Endothelial cell of umbilical vein (primary cell): ENCODE measurements at regions not wholly inside any gene's neighbourhood (a gene's known extent, or its start where the extent isn't known, plus 50 kb on each side); places are given as distances from the start of the nearest gene placed in this dataset. TPM values are rescaled to one million over a fixed set of nuclear protein-coding genes. Genes with fewer than 3 reads are reported as not detected.
"Not testable (repeated sequence)": the region's sequence is repeated elsewhere in the genome, so short reads cannot be mapped to it uniquely, and the experiment has no call there.

ENCODE experiments used
- BruUV-seq: library from RNA; stranded (reverse); fragments of 400-500 nt; replicated peaks from 2 replicates; lab custom pipeline; 2021; lab: Mats Ljungman, UMichigan
- CTCF ChIA-PET: fragments of 300-600, 350-600 bp; sonication (Branson Sonifier 250); formaldehyde crosslinking; loops from one replicate; lab custom pipeline; 2021; ENCODE audit warnings: antibody characterized with exemption, inconsistent platforms; lab: Charles Lee
- POLR2A ChIA-PET: fragments of 300-600, 350-600 bp; sonication (Branson Sonifier 250); formaldehyde crosslinking; loops from one replicate; lab custom pipeline; 2021; ENCODE audit warnings: antibody characterized with exemption, inconsistent platforms; lab: Charles Lee
- DNase-seq: peaks from one replicate; pipeline ENCODE4 v3.0.0-alpha.2; 2011; ENCODE audit warnings: low read depth, low spot score
- FAIRE-seq: peaks from 2 replicates; lab custom pipeline; 2011; peaks lifted over from hg19 to GRCh38; lab: Jason Lieb, UNC
- H2AFZ ChIP-seq: 2 replicates; pipeline ENCODE4 v1.6.0; 2012; ENCODE audit warnings: low read depth, low read length, control low read depth, inconsistent platforms
- H3K27ac ChIP-seq: 2 replicates; pipeline ENCODE4 v1.5.1; 2011; ENCODE audit warnings: low read depth, mild to moderate bottlenecking, control low read depth, low read length, moderate library complexity; ENCODE audit not compliant: insufficient read depth
- H3K27me3 ChIP-seq, 2 experiments: 2 replicates each; pipeline versions ENCODE4 v1.6.0 to v1.6.1; 2011; ENCODE audit warnings: low read length in 2 of 2, mixed read lengths in 1 of 2; ENCODE audit not compliant: control insufficient read depth in 2 of 2, insufficient read depth in 2 of 2
- H3K36me3 ChIP-seq, 2 experiments: 2 replicates in 1 of 2; 3 replicates in 1 of 2; pipeline ENCODE4 v1.5.1; 2011; ENCODE audit warnings: low read length in 2 of 2, mild to moderate bottlenecking in 1 of 2, moderate library complexity in 1 of 2; ENCODE audit not compliant: control insufficient read depth in 2 of 2, insufficient read depth in 2 of 2; ENCODE audit errors: extremely low read depth in 1 of 2
- H3K4me1 ChIP-seq: 3 replicates; pipeline ENCODE4 v1.5.1; 2011; ENCODE audit warnings: mild to moderate bottlenecking, low read length; ENCODE audit not compliant: control insufficient read depth, insufficient read depth; ENCODE audit errors: extremely low read depth
- H3K4me2 ChIP-seq: 2 replicates; pipeline ENCODE4 v1.6.1; 2011; ENCODE audit warnings: low read length, control low read depth, mixed read lengths; ENCODE audit not compliant: insufficient read depth
- H3K4me3 ChIP-seq, 3 experiments: fragments of 200-600 bp in 1 of 3; sonication (generic), shearing (Covaris generic) in 1 of 3; replicated peaks in 1 of 3; 2 replicates each; pipeline ENCODE4 v1.5.1; 2011 to 2016; ENCODE audit warnings: control low read depth in 3 of 3, low read length in 3 of 3, mild to moderate bottlenecking in 2 of 3, inconsistent platforms in 1 of 3, low read depth in 1 of 3, moderate library complexity in 1 of 3; ENCODE audit not compliant: insufficient read depth in 1 of 3
- H3K79me2 ChIP-seq: 2 replicates; pipeline ENCODE4 v1.6.0; 2012; ENCODE audit warnings: low read length, inconsistent platforms; ENCODE audit not compliant: control insufficient read depth, insufficient read depth
- H3K9ac ChIP-seq: replicated peaks from 2 replicates; pipeline ENCODE3; 2011; ENCODE audit warnings: low read length, control low read depth; ENCODE audit not compliant: insufficient read depth; ENCODE audit errors: extremely low read depth
- H3K9me1 ChIP-seq: replicated peaks from 3 replicates; pipeline ENCODE4 v1.6.0; 2011; ENCODE audit warnings: mild to moderate bottlenecking, low read length; ENCODE audit not compliant: control insufficient read depth, insufficient read depth; ENCODE audit errors: extremely low read depth
- H3K9me3 ChIP-seq: replicated peaks from 2 replicates; pipeline ENCODE4 v1.5.1; 2012; ENCODE audit warnings: low read length, inconsistent platforms; ENCODE audit not compliant: control insufficient read depth, insufficient read depth
- H4K20me1 ChIP-seq: replicated peaks from 2 replicates; pipeline ENCODE3; 2011; ENCODE audit warnings: mild to moderate bottlenecking, low read length; ENCODE audit not compliant: control insufficient read depth, insufficient read depth; ENCODE audit errors: extremely low read depth
- dilution Hi-C: fragments of 300-500 bp; cut with MboI; formaldehyde crosslinking; loops from one replicate; pipeline ENCODE4 v1.15.0; 2019; ENCODE audit warnings: low sequenced_read_pairs; ENCODE audit not compliant: extremely low pct_ligation_motif_present
- intact Hi-C: fragments of 100-400 bp; cut with micrococcal nuclease; formaldehyde crosslinking; loops from one replicate; pipeline ENCODE4 v1.10.0; 2022
- small RNA-seq: library from RNA; depleted of rRNA; stranded (forward); fragments of <200 nt; gene quantifications from one replicate; pipeline ENCODE3, GENCODE V24; 2012; ENCODE audit warnings: low replicate concordance, low read depth; ENCODE audit not compliant: insufficient read depth, insufficient read length

- H3K9me1 ChIP-seq, H3K36me3 ChIP-seq, BruUV-seq, POLR2A ChIA-PET, H3K4me3 ChIP-seq, H3K27me3 ChIP-seq, H3K4me1 ChIP-seq, H3K4me2 ChIP-seq, CTCF ChIA-PET, FAIRE-seq, dilution Hi-C loops, H3K79me2 ChIP-seq, DNase-seq, H3K9me3 ChIP-seq, H2AFZ ChIP-seq, H3K9ac ChIP-seq, H4K20me1 ChIP-seq, intact Hi-C loops, H3K27ac ChIP-seq: not testable (repeated sequence)
Measured at GRCh38 chr21:6156712-6157389, 4364.5 kb upstream of the TPTE start.

DNA sequence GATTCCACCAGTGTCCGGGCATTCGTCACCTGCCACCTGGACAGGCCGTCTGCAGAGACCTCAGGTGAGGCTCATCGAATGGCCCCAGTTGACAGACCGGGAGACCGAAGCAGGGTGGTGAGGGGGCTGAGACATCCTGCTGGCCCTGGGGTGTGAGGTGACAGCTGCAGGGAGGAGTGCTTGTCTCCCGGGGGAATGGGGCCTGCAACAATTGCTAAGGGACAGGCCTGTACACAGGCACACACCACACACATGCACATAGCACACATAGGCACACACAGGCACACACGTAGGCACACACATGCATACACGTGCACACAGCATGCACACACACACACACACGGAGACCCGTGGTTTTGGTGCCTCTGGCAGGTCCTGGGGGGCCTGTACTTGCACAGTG, 4363.9 kb upstream of the TPTE start:
- not testable (repeated sequence) for FAIRE-seq, H2AFZ ChIP-seq, BruUV-seq

DNA sequence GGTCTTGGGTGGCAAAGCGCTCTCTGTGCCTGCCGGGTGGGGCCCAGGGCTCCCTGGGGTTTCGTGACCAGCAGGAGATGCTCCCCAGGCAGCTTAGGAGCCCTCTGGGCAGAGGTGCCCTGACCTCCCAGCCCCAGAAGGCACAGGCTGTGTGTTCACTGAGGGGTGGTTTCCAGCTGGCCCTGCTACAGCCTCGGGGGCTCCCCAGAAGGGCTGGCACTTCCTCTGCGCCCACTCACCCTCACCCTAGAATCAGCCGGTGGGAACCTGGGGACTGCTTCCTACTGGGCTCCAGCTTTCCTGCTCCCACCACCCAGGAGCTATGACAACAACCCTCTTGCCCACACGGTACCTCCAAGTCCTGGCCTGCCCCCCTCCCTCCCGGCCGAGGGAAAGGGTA, 4363.2 kb upstream of the TPTE start:
- H3K36me3 ChIP-seq, CTCF ChIA-PET, H2AFZ ChIP-seq, H3K9me1 ChIP-seq, H3K4me3 ChIP-seq, dilution Hi-C loops, H3K4me2 ChIP-seq, FAIRE-seq, H4K20me1 ChIP-seq, DNase-seq, intact Hi-C loops, H3K27ac ChIP-seq, H3K79me2 ChIP-seq, H3K27me3 ChIP-seq, H3K9me3 ChIP-seq, BruUV-seq, POLR2A ChIA-PET, H3K9ac ChIP-seq, H3K4me1 ChIP-seq: not testable (repeated sequence)

More for the DNA sequence above, 4363.9 kb upstream of the TPTE start:
- CTCF ChIA-PET, H3K4me3 ChIP-seq, H3K9ac ChIP-seq, H3K27ac ChIP-seq, H3K36me3 ChIP-seq, H3K9me1 ChIP-seq, H4K20me1 ChIP-seq, dilution Hi-C loops, H3K79me2 ChIP-seq, H3K4me2 ChIP-seq, H3K9me3 ChIP-seq, H3K27me3 ChIP-seq, H3K4me1 ChIP-seq, POLR2A ChIA-PET, intact Hi-C loops, DNase-seq: not testable (repeated sequence)

Small RNA genes lying in the stretch of these regions (small RNA-seq; reads per million reads assigned to genes)
- not detected for gene CU639417.2
